Gastrocnemius medialis (tissue), 4 donors: ENCODE measurements at regions not wholly inside any gene's neighbourhood (a gene's known extent, or its start where the extent isn't known, plus 50 kb on each side); places are given as distances from the start of the nearest gene placed in this dataset.

Source experiments
- ATAC-seq, 2 donors: fragments of 150-250 bp; one replicate each; pipeline ENCODE4 v1.9.1; 2016
- DNase-seq, 2 donors: peaks; one replicate each; pipeline ENCODE4 v3.0.0-alpha.2; 2019
- H3K27ac ChIP-seq, 4 donors: fragments of 200-600 bp; sonication (generic); 1 replicate in 1 of 4; 2 replicates in 3 of 4; pipeline ENCODE4 v1.5.1; 2016 to 2018; ENCODE audit warnings: mild to moderate bottlenecking in 2 of 4, moderate library complexity in 1 of 4
- H3K27me3 ChIP-seq, 3 donors: fragments of 200-600 bp; sonication (generic) in 2 of 3; 1 replicate in 1 of 3; 2 replicates in 2 of 3; pipeline versions ENCODE4 v1.5.1 to v1.6.0; 2016 to 2019; ENCODE audit warnings: mild to moderate bottlenecking in 1 of 3, moderate library complexity in 1 of 3
- H3K36me3 ChIP-seq, 2 donors: fragments of 200-600 bp; sonication (generic) in 1 of 2; one replicate each; pipeline ENCODE4 v1.5.1; 2017 to 2018
- H3K4me1 ChIP-seq, 2 donors: fragments of 200-600 bp; sonication (generic) in 1 of 2; one replicate each; pipeline ENCODE4 v1.5.1; 2016 to 2017; ENCODE audit warnings: mild to moderate bottlenecking in 2 of 2
- H3K4me3 ChIP-seq, 4 donors: fragments of 200-600 bp; sonication (generic) in 3 of 4; 1 replicate in 1 of 4; 2 replicates in 3 of 4; pipeline ENCODE4 v1.5.1; 2016 to 2019; ENCODE audit warnings: mild to moderate bottlenecking in 2 of 4
- H3K9me3 ChIP-seq, 3 donors: fragments of 200-600 bp; sonication (generic) in 2 of 3; 1 replicate in 1 of 3; 2 replicates in 2 of 3; pipeline ENCODE4 v1.5.1; 2016 to 2019
- CTCF ChIP-seq, 5 experiments: fragments of 450-650 bp in 3 of 5; fragments of 200-600 bp in 2 of 5; sonication (generic) in 2 of 5; IDR thresholded peaks in 4 of 5; conservative IDR thresholded peaks in 1 of 5; 1 replicate in 4 of 5; 2 replicates in 1 of 5; pipeline ENCODE4 v1.5.1; 2016 to 2019; ENCODE audit warnings: antibody characterized with exemption in 5 of 5, mild to moderate bottlenecking in 3 of 5, moderate library complexity in 3 of 5
- POLR2A ChIP-seq, 2 donors: fragments of 450-650 bp; IDR thresholded peaks; one replicate each; pipeline ENCODE4 v1.6.1; 2017; ENCODE audit warnings: antibody characterized with exemption in 2 of 2, mild to moderate bottlenecking in 2 of 2, moderate library complexity in 2 of 2
- in situ Hi-C, 4 donors: fragments of 200-750 bp; cut with MboI; loops; one replicate each; pipeline versions ENCODE4 v1.15.0 to v1.8.0; 2017; ENCODE audit warnings: low sequenced_read_pairs in 4 of 4
- intact Hi-C: fragments of 100-400 bp; cut with DNase I; formaldehyde crosslinking; loops from one replicate; pipeline ENCODE4 v1.15.1; 2023; ENCODE audit warnings: low total_unique reads

- Histone ChIP-seq H3K27me3 (no peaks in the 10 kb centered on the region), H3K4me1 (peaks cover 5 to 10% of the 10 kb centered on the region in 2 donors), H3K27ac (no peak overlapping the region), H3K36me3 (no peaks in the 10 kb centered on the region), H3K4me3 (no peak overlapping the region), H3K9me3 (no peaks in the 10 kb centered on the region)
- no peak for TF ChIP-seq POLR2A (IDR thresholded peaks at IDR 0.05)
- no peak for TF ChIP-seq CTCF (IDR thresholded peaks at IDR 0.05 in 4 of 5, conservative IDR thresholded peaks at IDR 0.05 in 1 of 5)
- DNase-seq, result no peak
- in situ Hi-C loops (no loop called here), intact Hi-C loops (no loop called here)
- ATAC-seq, result no peak
These were observed 264.1 kb upstream of the PRKD1 start for GRCh38 chr14:30191639-30192279.

GRCh38 chr14:30193101-30193500, 265.5 kb upstream of the PRKD1 start:
- H3K27ac ChIP-seq, result no peak overlapping the region
- ATAC-seq, result no peak
- intact Hi-C loops, result no loop called here

GRCh38 chr14:30193845-30194501, 266.3 kb upstream of the PRKD1 start:
- peak; percentile 24 to 45 for ATAC-seq
- H3K4me1 ChIP-seq, result peaks cover 5 to 10% of the 10 kb centered on the region in 2 donors

More at GRCh38 chr14:30193101-30193500, 265.5 kb upstream of the PRKD1 start:
- no peaks in the 10 kb centered on the region for H3K9me3 ChIP-seq
- no peaks in the 10 kb centered on the region for H3K27me3 ChIP-seq
- no peak for TF ChIP-seq CTCF (IDR thresholded peaks at IDR 0.05 in 4 of 5, conservative IDR thresholded peaks at IDR 0.05 in 1 of 5)
- no peak for TF ChIP-seq POLR2A (IDR thresholded peaks at IDR 0.05)
- no peaks in the 10 kb centered on the region for H3K36me3 ChIP-seq
- in situ Hi-C loops, result no loop called here
- no peak overlapping the region for H3K4me3 ChIP-seq
- peaks cover 5 to 10% of the 10 kb centered on the region in 2 donors for H3K4me1 ChIP-seq
- DNase-seq, result no peak

GRCh38 chr14:30194741-30195148, 267.1 kb upstream of the PRKD1 start:
- DNase-seq (no peak), ATAC-seq (peak; percentile 62)
- no peaks in the 10 kb centered on the region for H3K36me3 ChIP-seq
- intact Hi-C loops, result no loop called here
- in situ Hi-C loops, result no loop called here
- TF ChIP-seq CTCF (IDR thresholded peaks at IDR 0.05 in 4 of 5, conservative IDR thresholded peaks at IDR 0.05 in 1 of 5), result no peak
- no peak for TF ChIP-seq POLR2A (IDR thresholded peaks at IDR 0.05)
- H3K9me3 ChIP-seq, result no peaks in the 10 kb centered on the region
- no peaks in the 10 kb centered on the region for H3K27me3 ChIP-seq
- peaks cover 5 to 10% of the 10 kb centered on the region in 2 donors for H3K4me1 ChIP-seq
- no peak overlapping the region for H3K4me3 ChIP-seq
- H3K27ac ChIP-seq, result no peak overlapping the region

More at GRCh38 chr14:30193845-30194501, 266.3 kb upstream of the PRKD1 start:
- no peaks in the 10 kb centered on the region for H3K36me3 ChIP-seq
- TF ChIP-seq CTCF (IDR thresholded peaks at IDR 0.05 in 4 of 5, conservative IDR thresholded peaks at IDR 0.05 in 1 of 5), result no peak
- TF ChIP-seq POLR2A (IDR thresholded peaks at IDR 0.05), result no peak
- H3K27me3 ChIP-seq, result no peaks in the 10 kb centered on the region
- no peak overlapping the region for H3K4me3 ChIP-seq
- no peak for DNase-seq
- H3K27ac ChIP-seq, result no peak overlapping the region
- no peaks in the 10 kb centered on the region for H3K9me3 ChIP-seq
- intact Hi-C loops (no loop called here), in situ Hi-C loops (no loop called here)
